Neural cell (in vitro differentiated cells): ENCODE measurements at regions not wholly inside any gene's neighbourhood (a gene's known extent, or its start where the extent isn't known, plus 50 kb on each side); places are given as distances from the start of the nearest gene placed in this dataset.

Experiments used
- H2AFZ ChIP-seq: fragments of 200-600, 300-800 bp; sonication (generic), shearing (Covaris generic); 2 replicates; pipeline ENCODE4 v1.6.0; 2014; ENCODE audit warnings: low read depth, mild to moderate bottlenecking, antibody characterized with exemption, low read length, moderate library complexity
- H3F3A ChIP-seq: fragments of 200-600 bp; shearing (Covaris generic); 2 replicates; pipeline ENCODE4 v1.6.1; 2016; ENCODE audit warnings: mild to moderate bottlenecking, moderate library complexity, mixed read lengths, antibody characterized with exemption, low read length; ENCODE audit not compliant: insufficient read depth, poor library complexity, severe bottlenecking
- H3K27ac ChIP-seq: fragments of 200-600, 300-800 bp; sonication (generic), shearing (Covaris generic); 2 replicates; pipeline ENCODE4 v1.5.1; 2014; ENCODE audit warnings: mild to moderate bottlenecking, low read length, moderate library complexity
- H3K27me3 ChIP-seq: fragments of 300-800, 200-600 bp; sonication (generic), shearing (Covaris generic); 2 replicates; pipeline ENCODE4 v1.6.0; 2014; ENCODE audit warnings: mild to moderate bottlenecking, low read depth, low read length, moderate library complexity; ENCODE audit not compliant: insufficient read depth
- H3K36me3 ChIP-seq: fragments of 300-800, 200-600 bp; sonication (generic), shearing (Covaris generic); 2 replicates; pipeline ENCODE4 v1.5.1; 2014; ENCODE audit warnings: mild to moderate bottlenecking, antibody characterized with exemption, low read length, moderate library complexity; ENCODE audit not compliant: insufficient read depth
- H3K4me2 ChIP-seq: fragments of 300-800, 200-600 bp; sonication (generic), shearing (Covaris generic); 2 replicates; pipeline ENCODE4 v1.6.0; 2014; ENCODE audit warnings: mild to moderate bottlenecking, low read length
- H3K4me3 ChIP-seq: fragments of 300-800, 200-600 bp; sonication (generic), shearing (Covaris generic); 2 replicates; pipeline ENCODE4 v1.5.1; 2014; ENCODE audit warnings: mild to moderate bottlenecking, low read length, moderate library complexity
- H3K79me2 ChIP-seq: fragments of 200-600 bp; shearing (Covaris generic); replicated peaks from 2 replicates; pipeline ENCODE4 v1.6.0; 2014; ENCODE audit warnings: mild to moderate bottlenecking, low read length, moderate library complexity; ENCODE audit not compliant: insufficient read depth
- H3K9ac ChIP-seq: fragments of 300-800, 200-600 bp; sonication (generic), shearing (Covaris generic); 2 replicates; pipeline ENCODE4 v1.6.1; 2016; ENCODE audit warnings: mild to moderate bottlenecking, low read length, mixed read lengths
- H3K9me2 ChIP-seq: fragments of 200-600 bp; shearing (Covaris generic); 2 replicates; pipeline ENCODE4 v1.6.1; 2016; ENCODE audit warnings: mild to moderate bottlenecking, low read length, mixed read lengths; ENCODE audit not compliant: insufficient read depth
- H3K9me3 ChIP-seq: fragments of 200-600, 300-800 bp; sonication (generic), shearing (Covaris generic); 2 replicates; pipeline ENCODE4 v1.6.1; 2016; ENCODE audit warnings: mild to moderate bottlenecking, mixed run types, low read length, moderate library complexity, mixed read lengths
- H4K20me1 ChIP-seq: fragments of 200-600 bp; shearing (Covaris generic); 2 replicates; pipeline ENCODE4 v1.6.1; 2016; ENCODE audit warnings: mild to moderate bottlenecking, mixed run types; ENCODE audit not compliant: insufficient read depth
- EP300 ChIP-seq: fragments of 450-650 bp; conservative IDR thresholded peaks from 2 replicates; pipeline ENCODE4 v1.6.1; 2014; ENCODE audit warnings: antibody characterized with exemption, mild to moderate bottlenecking, moderate library complexity; ENCODE audit not compliant: poor library complexity, severe bottlenecking
- EZH2 ChIP-seq: fragments of 200-600, 300-800 bp; shearing (Covaris generic), sonication (generic); IDR thresholded peaks from 2 replicates; pipeline ENCODE4 v1.6.1; 2014; ENCODE audit warnings: antibody characterized with exemption, low read length, borderline replicate concordance, mild to moderate bottlenecking; ENCODE audit not compliant: insufficient read depth, poor library complexity, severe bottlenecking
- MXI1 ChIP-seq: fragments of 450-650 bp; conservative IDR thresholded peaks from 2 replicates; pipeline ENCODE4 v1.6.1; 2014; ENCODE audit warnings: antibody characterized with exemption, mild to moderate bottlenecking; ENCODE audit not compliant: poor library complexity, severe bottlenecking
- POLR2AphosphoS5 ChIP-seq: IDR thresholded peaks from 2 replicates; pipeline ENCODE4 v1.6.1; 2012
- RAD21 ChIP-seq: fragments of 450-650 bp; conservative IDR thresholded peaks from 2 replicates; pipeline ENCODE4 v1.6.1; 2014; ENCODE audit warnings: antibody characterized with exemption, mild to moderate bottlenecking, moderate library complexity
- SMC3 ChIP-seq: fragments of 450-650 bp; conservative IDR thresholded peaks from 2 replicates; pipeline ENCODE4 v1.6.1; 2014; ENCODE audit warnings: antibody characterized with exemption, mild to moderate bottlenecking, moderate library complexity; ENCODE audit not compliant: poor library complexity
- TAF1 ChIP-seq: IDR thresholded peaks from 2 replicates; pipeline ENCODE4 v1.6.1; 2012; ENCODE audit warnings: low read depth
- TF ChIP-seq, protein P1 (sequence below): IDR thresholded peaks from 2 replicates; pipeline ENCODE4 v1.6.1; 2012; ENCODE audit warnings: borderline replicate concordance
- TF ChIP-seq, protein P2 (sequence below): fragments of 450-650 bp; IDR thresholded peaks from 2 replicates; pipeline ENCODE4 v1.5.1; 2014; ENCODE audit warnings: antibody characterized with exemption, mild to moderate bottlenecking, moderate library complexity; ENCODE audit not compliant: poor library complexity, severe bottlenecking

DNA sequence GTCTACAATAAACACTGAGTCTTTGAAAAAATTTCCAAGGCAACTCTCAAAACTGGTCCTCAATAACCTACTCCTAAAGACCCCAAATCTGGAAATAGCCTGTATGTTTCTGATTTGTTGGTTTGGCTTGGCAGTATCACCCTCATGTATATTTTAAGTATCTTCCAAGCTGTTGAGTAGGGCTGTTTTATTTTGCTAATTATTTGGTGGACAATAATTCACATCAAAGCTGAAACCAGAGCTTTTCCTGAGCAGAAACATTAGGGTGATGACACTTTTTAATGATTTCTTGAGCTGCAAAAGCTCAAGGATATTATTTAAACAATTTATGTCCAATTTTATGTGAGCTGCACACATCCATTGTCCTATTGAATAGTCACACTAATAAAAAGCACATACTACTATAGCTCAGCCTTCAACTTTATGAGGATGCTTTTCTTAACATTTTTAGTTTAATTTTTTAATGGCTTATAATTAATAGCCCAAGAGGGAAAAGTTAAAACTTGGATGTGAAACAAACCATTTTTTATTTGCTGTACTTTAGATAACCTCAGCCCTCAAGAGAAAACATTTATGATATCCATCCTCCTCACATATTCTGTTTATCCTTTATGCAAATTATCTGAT lies 393.1 kb downstream of the TAF11L14 start:
- H3K9ac ChIP-seq: no peak overlapping the region
- H3K79me2 ChIP-seq: no peaks in the 10 kb centered on the region
- no peaks in the 10 kb centered on the region for H3K9me2 ChIP-seq
- H3K27me3 ChIP-seq: no peaks in the 10 kb centered on the region
- H3F3A ChIP-seq: no peaks in the 10 kb centered on the region
- H4K20me1 ChIP-seq: no peaks in the 10 kb centered on the region
- no peak overlapping the region for H2AFZ ChIP-seq
- TF ChIP-seq, protein P1, sequence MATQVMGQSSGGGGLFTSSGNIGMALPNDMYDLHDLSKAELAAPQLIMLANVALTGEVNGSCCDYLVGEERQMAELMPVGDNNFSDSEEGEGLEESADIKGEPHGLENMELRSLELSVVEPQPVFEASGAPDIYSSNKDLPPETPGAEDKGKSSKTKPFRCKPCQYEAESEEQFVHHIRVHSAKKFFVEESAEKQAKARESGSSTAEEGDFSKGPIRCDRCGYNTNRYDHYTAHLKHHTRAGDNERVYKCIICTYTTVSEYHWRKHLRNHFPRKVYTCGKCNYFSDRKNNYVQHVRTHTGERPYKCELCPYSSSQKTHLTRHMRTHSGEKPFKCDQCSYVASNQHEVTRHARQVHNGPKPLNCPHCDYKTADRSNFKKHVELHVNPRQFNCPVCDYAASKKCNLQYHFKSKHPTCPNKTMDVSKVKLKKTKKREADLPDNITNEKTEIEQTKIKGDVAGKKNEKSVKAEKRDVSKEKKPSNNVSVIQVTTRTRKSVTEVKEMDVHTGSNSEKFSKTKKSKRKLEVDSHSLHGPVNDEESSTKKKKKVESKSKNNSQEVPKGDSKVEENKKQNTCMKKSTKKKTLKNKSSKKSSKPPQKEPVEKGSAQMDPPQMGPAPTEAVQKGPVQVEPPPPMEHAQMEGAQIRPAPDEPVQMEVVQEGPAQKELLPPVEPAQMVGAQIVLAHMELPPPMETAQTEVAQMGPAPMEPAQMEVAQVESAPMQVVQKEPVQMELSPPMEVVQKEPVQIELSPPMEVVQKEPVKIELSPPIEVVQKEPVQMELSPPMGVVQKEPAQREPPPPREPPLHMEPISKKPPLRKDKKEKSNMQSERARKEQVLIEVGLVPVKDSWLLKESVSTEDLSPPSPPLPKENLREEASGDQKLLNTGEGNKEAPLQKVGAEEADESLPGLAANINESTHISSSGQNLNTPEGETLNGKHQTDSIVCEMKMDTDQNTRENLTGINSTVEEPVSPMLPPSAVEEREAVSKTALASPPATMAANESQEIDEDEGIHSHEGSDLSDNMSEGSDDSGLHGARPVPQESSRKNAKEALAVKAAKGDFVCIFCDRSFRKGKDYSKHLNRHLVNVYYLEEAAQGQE: no peak
- no peak for TF ChIP-seq SMC3
- TF ChIP-seq MXI1: no peak
- TF ChIP-seq TAF1: no peak
- no peak for TF ChIP-seq EZH2
- no peak for TF ChIP-seq EP300
- TF ChIP-seq, protein P2, sequence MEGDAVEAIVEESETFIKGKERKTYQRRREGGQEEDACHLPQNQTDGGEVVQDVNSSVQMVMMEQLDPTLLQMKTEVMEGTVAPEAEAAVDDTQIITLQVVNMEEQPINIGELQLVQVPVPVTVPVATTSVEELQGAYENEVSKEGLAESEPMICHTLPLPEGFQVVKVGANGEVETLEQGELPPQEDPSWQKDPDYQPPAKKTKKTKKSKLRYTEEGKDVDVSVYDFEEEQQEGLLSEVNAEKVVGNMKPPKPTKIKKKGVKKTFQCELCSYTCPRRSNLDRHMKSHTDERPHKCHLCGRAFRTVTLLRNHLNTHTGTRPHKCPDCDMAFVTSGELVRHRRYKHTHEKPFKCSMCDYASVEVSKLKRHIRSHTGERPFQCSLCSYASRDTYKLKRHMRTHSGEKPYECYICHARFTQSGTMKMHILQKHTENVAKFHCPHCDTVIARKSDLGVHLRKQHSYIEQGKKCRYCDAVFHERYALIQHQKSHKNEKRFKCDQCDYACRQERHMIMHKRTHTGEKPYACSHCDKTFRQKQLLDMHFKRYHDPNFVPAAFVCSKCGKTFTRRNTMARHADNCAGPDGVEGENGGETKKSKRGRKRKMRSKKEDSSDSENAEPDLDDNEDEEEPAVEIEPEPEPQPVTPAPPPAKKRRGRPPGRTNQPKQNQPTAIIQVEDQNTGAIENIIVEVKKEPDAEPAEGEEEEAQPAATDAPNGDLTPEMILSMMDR: no peak
- TF ChIP-seq POLR2AphosphoS5: no peak
- no peak for TF ChIP-seq RAD21
- no peak overlapping the region for H3K27ac ChIP-seq
- H3K9me3 ChIP-seq: no peaks in the 10 kb centered on the region
- H3K36me3 ChIP-seq: no peaks in the 10 kb centered on the region
- H3K4me2 ChIP-seq: no peak overlapping the region
- no peak overlapping the region for H3K4me3 ChIP-seq

DNA sequence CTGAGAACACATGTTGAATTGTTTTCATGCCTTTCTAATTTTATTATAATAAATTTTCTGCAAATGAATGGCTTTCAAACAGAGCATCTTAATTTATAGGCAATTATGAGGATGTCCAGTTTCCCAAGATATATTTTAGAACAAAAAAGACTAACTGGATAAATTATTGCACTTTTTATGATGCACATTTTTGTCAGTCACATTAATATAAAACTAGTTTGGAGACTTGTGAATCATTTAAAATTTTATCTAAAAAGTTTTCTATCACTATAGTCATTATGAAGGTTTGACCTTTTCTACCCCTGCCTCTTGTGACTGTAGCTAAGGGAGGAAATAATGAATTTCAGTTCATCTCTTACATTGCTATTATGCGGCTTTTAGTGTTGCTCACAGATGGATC lies 393.8 kb downstream of the TAF11L14 start:
- Histone ChIP-seq H3K27ac (no peak overlapping the region), H3K27me3 (no peaks in the 10 kb centered on the region), H3K4me2 (no peak overlapping the region), H3K4me3 (no peak overlapping the region), H3K9me3 (no peaks in the 10 kb centered on the region), H3K9me2 (no peaks in the 10 kb centered on the region), H3F3A (no peaks in the 10 kb centered on the region), H3K36me3 (no peaks in the 10 kb centered on the region), H4K20me1 (no peaks in the 10 kb centered on the region), H3K9ac (no peak overlapping the region), H2AFZ (no peak overlapping the region), H3K79me2 (no peaks in the 10 kb centered on the region)
- TF ChIP-seq RAD21: no peak
- no peak for TF ChIP-seq POLR2AphosphoS5
- TF ChIP-seq TAF1: no peak
- TF ChIP-seq SMC3: no peak
- TF ChIP-seq, protein P1: no peak
- TF ChIP-seq MXI1: no peak
- TF ChIP-seq, protein P2: no peak
- no peak for TF ChIP-seq EP300
- no peak for TF ChIP-seq EZH2
